ENCODE measurements at regions not wholly inside any gene's neighbourhood (a gene's known extent, or its start where the extent isn't known, plus 50 kb on each side); places are given as distances from the start of the nearest gene placed in this dataset.
A peak's percentile ranks its signal among the peaks of the same experiment; 100 is the strongest.

DNA sequence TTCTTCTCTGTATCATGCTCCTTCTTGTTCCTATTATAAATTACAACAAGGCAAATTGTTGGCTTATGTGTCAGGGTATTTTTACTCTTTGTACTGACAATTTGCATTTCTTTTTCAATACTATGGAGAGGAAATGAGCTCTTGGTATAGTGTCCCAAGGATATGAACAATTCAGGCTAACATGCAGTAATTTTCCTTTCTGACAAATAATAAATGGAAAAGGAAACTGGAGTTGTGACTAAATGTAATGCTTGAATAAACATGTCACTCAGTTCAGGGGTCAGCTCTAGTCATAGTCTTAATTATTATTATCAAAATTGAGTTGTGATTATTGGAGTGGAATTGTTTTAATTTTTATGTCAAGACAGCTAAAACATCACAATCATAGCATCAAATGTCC, 256.0 kb upstream of the ZPLD1 start:
- H3K4me1 ChIP-seq (ENCODE audit: control insufficient read depth in 1 of 2, insufficient read depth in 2 of 2, low read length in 2 of 2), result peaks cover 30 to 40% of the 10 kb centered on the region in 2 donors
- H4K20me1 ChIP-seq (ENCODE audit: insufficient read depth, low read length), result no peaks in the 10 kb centered on the region
- no peaks in the 10 kb centered on the region for H3K9me3 Mint-ChIP-seq
- no peak overlapping the region for H3K4me3 ChIP-seq (replicated peaks in 1 of 3; ENCODE audit: low read depth in 2 of 3, low read length in 3 of 3)
- H3K4me1 Mint-ChIP-seq, result peaks cover 14% of the 10 kb centered on the region
- H3K27me3 ChIP-seq (ENCODE audit: control insufficient read depth in 2 of 2, insufficient read depth in 2 of 2, low read length in 2 of 2), result no peaks in the 10 kb centered on the region
- no peak overlapping the region for H3K27ac ChIP-seq (ENCODE audit: low read depth in 1 of 2, low read length in 2 of 2)
- TF ChIP-seq, protein P1, sequence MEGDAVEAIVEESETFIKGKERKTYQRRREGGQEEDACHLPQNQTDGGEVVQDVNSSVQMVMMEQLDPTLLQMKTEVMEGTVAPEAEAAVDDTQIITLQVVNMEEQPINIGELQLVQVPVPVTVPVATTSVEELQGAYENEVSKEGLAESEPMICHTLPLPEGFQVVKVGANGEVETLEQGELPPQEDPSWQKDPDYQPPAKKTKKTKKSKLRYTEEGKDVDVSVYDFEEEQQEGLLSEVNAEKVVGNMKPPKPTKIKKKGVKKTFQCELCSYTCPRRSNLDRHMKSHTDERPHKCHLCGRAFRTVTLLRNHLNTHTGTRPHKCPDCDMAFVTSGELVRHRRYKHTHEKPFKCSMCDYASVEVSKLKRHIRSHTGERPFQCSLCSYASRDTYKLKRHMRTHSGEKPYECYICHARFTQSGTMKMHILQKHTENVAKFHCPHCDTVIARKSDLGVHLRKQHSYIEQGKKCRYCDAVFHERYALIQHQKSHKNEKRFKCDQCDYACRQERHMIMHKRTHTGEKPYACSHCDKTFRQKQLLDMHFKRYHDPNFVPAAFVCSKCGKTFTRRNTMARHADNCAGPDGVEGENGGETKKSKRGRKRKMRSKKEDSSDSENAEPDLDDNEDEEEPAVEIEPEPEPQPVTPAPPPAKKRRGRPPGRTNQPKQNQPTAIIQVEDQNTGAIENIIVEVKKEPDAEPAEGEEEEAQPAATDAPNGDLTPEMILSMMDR (IDR thresholded peaks at IDR 0.05), result no peak
- H3K27ac Mint-ChIP-seq, result no peak overlapping the region
- H3K9me3 ChIP-seq (replicated peaks in 1 of 2; ENCODE audit: control insufficient read depth in 1 of 2, insufficient read depth in 1 of 2, low read length in 2 of 2), result no peaks in the 10 kb centered on the region
- H3K27me3 Mint-ChIP-seq (ENCODE audit: low read depth in 3 of 3), result no peaks in the 10 kb centered on the region
- H3K36me3 ChIP-seq (replicated peaks in 1 of 2; ENCODE audit: control insufficient read depth in 1 of 2, insufficient read depth in 2 of 2, low read length in 2 of 2), result no peaks in the 10 kb centered on the region
- no peak overlapping the region for H3K9ac ChIP-seq (ENCODE audit: insufficient read depth, low read length, poor library complexity, severe bottlenecking)
- no peak for DNase-seq
- H2AFZ ChIP-seq (ENCODE audit: insufficient read depth, low read depth, low read length, poor library complexity, severe bottlenecking), result no peak overlapping the region
- intact Hi-C loops (cut with micrococcal nuclease), result no loop called here
- H3K79me2 ChIP-seq (ENCODE audit: insufficient read depth, low read length), result no peaks in the 10 kb centered on the region
- H3K4me3 Mint-ChIP-seq, result no peak overlapping the region
- no peaks in the 10 kb centered on the region for H3K36me3 Mint-ChIP-seq
- no peak overlapping the region for H3K4me2 ChIP-seq (replicated peaks; ENCODE audit: extremely low read depth, low read length, poor library complexity, severe bottlenecking)

DNA sequence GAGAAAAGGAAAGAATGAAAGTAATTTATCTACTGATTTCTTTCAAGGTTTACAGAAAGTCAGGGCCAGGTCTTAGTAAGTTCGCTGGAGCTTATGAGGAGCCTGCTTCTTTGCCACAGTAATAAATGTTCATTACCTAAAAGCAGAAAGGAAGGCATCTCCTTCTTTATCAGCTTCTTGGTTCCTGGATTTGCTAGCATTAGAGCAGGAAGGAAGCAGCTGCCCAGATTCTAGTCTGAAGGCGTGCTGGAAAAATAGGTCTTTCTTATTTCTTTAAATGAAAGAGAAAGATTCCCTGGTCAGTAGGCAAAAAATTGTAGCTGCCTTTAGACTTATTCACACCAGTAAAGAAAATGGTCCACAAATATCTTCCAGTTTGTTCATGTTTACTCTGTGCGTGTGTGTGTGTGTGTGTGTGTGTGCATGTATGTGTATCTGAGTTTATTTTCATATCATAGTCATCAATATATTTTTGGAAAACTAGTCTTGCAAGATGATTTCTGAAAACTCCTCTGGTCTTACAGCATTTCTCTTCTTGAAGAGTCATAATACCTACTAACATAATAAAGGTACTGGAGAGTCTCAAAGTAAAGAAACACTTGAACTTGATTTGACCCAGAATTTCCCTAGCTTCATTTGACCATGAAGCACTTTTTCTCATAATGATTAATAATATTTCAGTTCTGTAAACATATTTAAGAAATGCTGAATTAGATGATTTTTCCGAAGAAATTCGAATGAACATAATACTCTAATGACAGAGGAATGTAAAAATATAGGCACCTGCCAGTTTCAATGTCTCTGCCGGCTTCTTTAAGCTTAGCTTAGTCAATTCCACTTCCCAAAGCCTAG, 255.3 kb upstream of the ZPLD1 start:
- Histone ChIP-seq H3K36me3 (replicated peaks in 1 of 2; ENCODE audit: control insufficient read depth in 1 of 2, insufficient read depth in 2 of 2, low read length in 2 of 2) (no peaks in the 10 kb centered on the region), H3K4me2 (replicated peaks; ENCODE audit: extremely low read depth, low read length, poor library complexity, severe bottlenecking) (peak overlapping the region; percentile 60), H3K27me3 (ENCODE audit: control insufficient read depth in 2 of 2, insufficient read depth in 2 of 2, low read length in 2 of 2) (no peaks in the 10 kb centered on the region), H3K9ac (ENCODE audit: insufficient read depth, low read length, poor library complexity, severe bottlenecking) (no peak overlapping the region), H3K9me3 (replicated peaks in 1 of 2; ENCODE audit: control insufficient read depth in 1 of 2, insufficient read depth in 1 of 2, low read length in 2 of 2) (no peaks in the 10 kb centered on the region), H3K79me2 (ENCODE audit: insufficient read depth, low read length) (no peaks in the 10 kb centered on the region), H3K4me3 (replicated peaks in 1 of 3; ENCODE audit: low read depth in 2 of 3, low read length in 3 of 3) (peak overlapping the region in 2 of 3 experiments; percentile 34 to 56), H4K20me1 (ENCODE audit: insufficient read depth, low read length) (no peaks in the 10 kb centered on the region), H3K27ac (ENCODE audit: low read depth in 1 of 2, low read length in 2 of 2) (no peak overlapping the region), H3K4me1 (ENCODE audit: control insufficient read depth in 1 of 2, insufficient read depth in 2 of 2, low read length in 2 of 2) (peaks cover 30 to 40% of the 10 kb centered on the region in 2 donors), H2AFZ (ENCODE audit: insufficient read depth, low read depth, low read length, poor library complexity, severe bottlenecking) (peak overlapping the region; percentile 49)
- H3K9me3 Mint-ChIP-seq, result no peaks in the 10 kb centered on the region
- peaks cover 14% of the 10 kb centered on the region for H3K4me1 Mint-ChIP-seq
- no CpG with 5 or more reads among the region's 6 CpGs for WGBS (ENCODE audit: insufficient coverage)
- H3K27me3 Mint-ChIP-seq (ENCODE audit: low read depth in 3 of 3), result no peaks in the 10 kb centered on the region
- intact Hi-C loops (cut with micrococcal nuclease), result no loop called here
- TF ChIP-seq, protein P1 (IDR thresholded peaks at IDR 0.05), result no peak
- H3K27ac Mint-ChIP-seq, result peak overlapping the region in 1 of 7 donors; percentile 0
- H3K36me3 Mint-ChIP-seq, result no peaks in the 10 kb centered on the region
- no peak overlapping the region for H3K4me3 Mint-ChIP-seq
- peak in 1 of 3 donors; percentile 2 for DNase-seq
